Activated naive CD8-positive, alpha-beta T cell treated with anti-CD3 and anti-CD28 coated beads, Interleukin-2, amount 50 U/mL, for 24 hours (primary cell): ENCODE measurements at regions not wholly inside any gene's neighbourhood (a gene's known extent, or its start where the extent isn't known, plus 50 kb on each side); places are given as distances from the start of the nearest gene placed in this dataset.

Experiments used
- ATAC-seq: fragments of 150-1000 bp; cut with Tn5 transposase; one replicate; pipeline ENCODE4 v1.10.0; 2021
- DNase-seq: peaks from one replicate; pipeline ENCODE4 v3.0.0; 2021
- H3K27ac Mint-ChIP-seq: one replicate; pipeline ENCODE4 v1.8.0; 2021; ENCODE audit warnings: mild to moderate bottlenecking, mixed read lengths
- H3K27me3 Mint-ChIP-seq: one replicate; pipeline ENCODE4 v1.8.0; 2021; ENCODE audit warnings: mixed read lengths
- H3K36me3 Mint-ChIP-seq: one replicate; pipeline ENCODE4 v1.8.0; 2021; ENCODE audit warnings: low read depth, mixed read lengths
- H3K4me1 Mint-ChIP-seq: one replicate; pipeline ENCODE4 v1.8.0; 2021; ENCODE audit warnings: mixed read lengths
- H3K4me3 Mint-ChIP-seq: one replicate; pipeline ENCODE4 v1.8.0; 2021; ENCODE audit warnings: mild to moderate bottlenecking, moderate library complexity, mixed read lengths
- H3K9me3 Mint-ChIP-seq: one replicate; pipeline ENCODE4 v1.8.0; 2021; ENCODE audit warnings: mixed read lengths

DNA sequence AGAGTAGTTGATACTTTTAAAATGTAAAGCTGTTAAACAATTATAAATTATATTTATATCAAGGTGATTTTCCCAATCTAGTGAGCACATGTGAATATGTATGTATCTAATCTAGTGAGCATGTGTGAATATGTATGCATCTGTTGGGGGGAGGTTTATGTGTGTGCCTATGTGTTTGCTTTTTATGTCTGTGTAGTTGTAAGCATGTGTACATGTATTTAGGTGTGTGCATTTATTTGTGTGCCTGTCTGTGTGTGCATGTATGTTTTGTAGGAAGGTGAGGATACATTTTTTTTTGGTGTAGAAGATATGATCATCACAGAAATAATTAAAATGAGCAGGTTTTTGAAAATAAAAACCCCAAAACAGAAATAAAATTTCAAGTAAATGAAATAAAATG, 318.9 kb upstream of the CHRM3 start:
- DNase-seq, result no peak
- H3K27me3 Mint-ChIP-seq, result no peaks in the 10 kb centered on the region
- no peaks in the 10 kb centered on the region for H3K9me3 Mint-ChIP-seq
- no peak overlapping the region for H3K4me3 Mint-ChIP-seq
- ATAC-seq, result no peak
- H3K27ac Mint-ChIP-seq, result no peak overlapping the region
- no peaks in the 10 kb centered on the region for H3K4me1 Mint-ChIP-seq
- H3K36me3 Mint-ChIP-seq, result no peaks in the 10 kb centered on the region

DNA sequence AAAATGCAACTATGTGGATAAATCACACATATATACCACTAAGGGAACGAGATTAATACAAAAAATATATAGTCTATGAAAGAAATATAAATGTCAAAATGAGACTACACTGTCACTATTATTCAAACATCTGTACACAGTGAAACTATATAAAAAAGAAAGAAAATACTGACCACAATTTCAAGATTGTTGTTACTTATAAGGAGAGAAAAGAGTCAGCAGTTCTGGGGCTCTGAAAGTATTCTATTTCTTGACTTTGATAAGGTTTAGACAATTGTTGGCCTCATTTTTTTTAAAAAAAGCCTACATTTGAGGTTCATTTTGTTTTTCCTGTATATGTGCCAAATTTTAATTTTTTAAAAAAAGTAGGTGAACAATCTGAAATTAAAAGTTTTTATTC, 319.3 kb upstream of the CHRM3 start:
- no peaks in the 10 kb centered on the region for H3K4me1 Mint-ChIP-seq

DNA sequence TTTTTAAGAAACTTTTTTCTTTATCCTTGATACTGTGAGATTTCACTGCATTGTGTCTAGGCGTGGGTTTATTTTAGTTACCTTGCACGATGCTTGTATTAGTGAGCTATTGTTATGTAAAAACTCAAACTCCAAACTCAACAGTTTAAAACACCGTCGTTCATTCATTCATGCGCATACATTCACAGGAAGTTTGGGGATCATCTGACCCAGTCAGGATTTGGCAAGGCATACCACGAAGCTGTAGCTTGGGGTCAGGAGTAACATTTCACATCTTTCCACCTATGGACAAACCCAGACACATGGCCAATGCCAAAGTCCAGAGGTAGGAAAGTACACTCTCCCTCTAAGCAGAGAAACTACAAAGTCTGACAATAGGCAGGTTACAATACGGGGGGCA, 324.6 kb upstream of the CHRM3 start:
- no peaks in the 10 kb centered on the region for H3K4me1 Mint-ChIP-seq
- H3K9me3 Mint-ChIP-seq, result peaks cover 4% of the 10 kb centered on the region
- ATAC-seq (no peak), DNase-seq (no peak)
- no peaks in the 10 kb centered on the region for H3K27me3 Mint-ChIP-seq
- H3K36me3 Mint-ChIP-seq, result peaks cover 3% of the 10 kb centered on the region
- no peak overlapping the region for H3K4me3 Mint-ChIP-seq
- H3K27ac Mint-ChIP-seq, result no peak overlapping the region

More for the DNA sequence above, 319.3 kb upstream of the CHRM3 start:
- no peaks in the 10 kb centered on the region for H3K9me3 Mint-ChIP-seq
- no peak overlapping the region for H3K4me3 Mint-ChIP-seq
- no peaks in the 10 kb centered on the region for H3K27me3 Mint-ChIP-seq
- H3K27ac Mint-ChIP-seq, result no peak overlapping the region
- ATAC-seq (no peak), DNase-seq (no peak)
- no peaks in the 10 kb centered on the region for H3K36me3 Mint-ChIP-seq

DNA sequence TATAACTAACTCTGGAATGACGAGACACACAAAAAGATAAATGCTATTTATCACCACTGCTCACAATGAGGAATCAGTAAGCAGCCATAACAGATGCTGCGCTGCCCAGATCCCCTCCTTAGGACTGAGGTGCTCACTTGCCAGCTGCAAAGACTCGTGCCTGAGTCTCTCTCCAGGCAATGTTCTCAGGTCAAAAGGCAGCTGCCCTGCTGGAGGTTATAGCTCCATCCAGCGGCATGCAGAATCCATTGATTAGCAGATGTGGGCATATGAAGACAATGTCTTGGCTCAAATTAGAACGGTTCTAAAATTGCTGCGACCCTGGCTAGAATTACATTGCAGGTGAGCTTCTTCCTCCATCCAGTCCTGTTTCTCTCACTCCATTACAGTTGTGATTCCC, 328.2 kb upstream of the CHRM3 start:
- ATAC-seq (no peak), DNase-seq (no peak)
- Mint-ChIP-seq H3K27me3 (no peaks in the 10 kb centered on the region), H3K36me3 (peaks cover 3% of the 10 kb centered on the region), H3K27ac (no peak overlapping the region), H3K4me3 (no peak overlapping the region), H3K9me3 (peaks cover 16% of the 10 kb centered on the region), H3K4me1 (no peaks in the 10 kb centered on the region)

DNA sequence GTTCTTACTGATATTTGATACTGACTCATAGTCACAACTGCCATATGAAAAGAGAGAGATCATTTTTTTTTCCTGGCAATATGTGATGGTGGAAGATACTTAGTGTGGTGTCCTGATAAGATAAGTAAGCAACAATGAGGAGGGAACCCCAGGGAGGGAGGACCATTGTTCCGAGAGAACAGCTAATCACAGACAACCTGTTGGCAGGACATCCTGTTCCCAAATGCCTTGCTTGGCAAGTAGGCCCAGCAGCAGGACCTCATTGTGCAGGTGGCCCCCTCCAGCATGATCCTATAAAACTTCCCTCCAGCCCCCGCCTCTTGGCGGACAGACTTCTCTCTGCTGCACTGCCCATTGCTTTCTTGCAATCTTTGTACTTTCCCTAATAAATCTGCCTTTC, 329.4 kb upstream of the CHRM3 start:
- Mint-ChIP-seq H3K4me1 (no peaks in the 10 kb centered on the region), H3K4me3 (no peak overlapping the region), H3K27me3 (no peaks in the 10 kb centered on the region), H3K36me3 (peaks cover 3% of the 10 kb centered on the region), H3K27ac (no peak overlapping the region), H3K9me3 (peaks cover 16% of the 10 kb centered on the region)
- DNase-seq (no peak), ATAC-seq (no peak)

DNA sequence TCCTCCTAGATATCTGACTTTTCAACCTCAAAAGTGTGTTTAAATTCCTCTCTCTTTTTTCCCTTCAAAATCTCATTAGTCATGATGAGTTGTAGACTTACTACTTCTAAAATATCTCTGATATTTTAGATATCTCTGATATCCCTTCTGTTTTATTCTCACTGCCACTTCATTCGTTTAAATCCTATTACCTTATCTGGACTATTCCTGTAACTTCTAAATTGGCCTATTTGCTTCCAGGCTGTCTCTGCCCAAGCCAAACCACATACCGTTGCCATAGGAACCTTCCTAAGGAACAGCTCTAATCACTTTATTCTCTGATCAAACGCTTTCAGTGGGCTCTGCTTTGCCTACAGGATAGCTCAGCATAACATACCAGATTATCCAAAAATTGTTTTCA, 333.1 kb upstream of the CHRM3 start:
- Mint-ChIP-seq H3K4me1 (no peaks in the 10 kb centered on the region), H3K27ac (no peak overlapping the region), H3K36me3 (no peaks in the 10 kb centered on the region), H3K4me3 (no peak overlapping the region), H3K9me3 (peaks cover 12% of the 10 kb centered on the region), H3K27me3 (no peaks in the 10 kb centered on the region)
- no peak for DNase-seq
- ATAC-seq, result no peak

DNA sequence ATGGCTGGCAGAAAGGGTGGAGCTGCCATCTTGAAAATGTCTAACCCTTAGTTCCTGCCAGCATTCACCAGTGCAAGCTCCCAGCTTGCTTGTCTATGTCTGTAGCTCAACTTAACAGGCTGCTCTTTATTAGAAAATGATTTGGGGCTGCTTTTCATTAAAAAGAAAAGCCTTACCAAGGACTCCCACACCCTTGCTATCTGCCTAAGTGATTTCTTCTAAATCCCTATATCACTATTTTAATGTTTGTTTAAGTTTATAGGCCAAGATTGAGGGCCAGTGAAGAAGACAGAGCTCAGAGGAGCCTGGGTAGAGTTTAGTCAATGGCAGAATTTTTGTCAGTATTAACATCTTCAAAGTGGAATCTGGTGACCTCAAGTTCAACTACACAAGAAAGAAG, 336.8 kb upstream of the CHRM3 start:
- Mint-ChIP-seq H3K9me3 (peaks cover 4% of the 10 kb centered on the region), H3K27ac (no peak overlapping the region), H3K4me1 (no peaks in the 10 kb centered on the region), H3K4me3 (no peak overlapping the region), H3K36me3 (no peaks in the 10 kb centered on the region), H3K27me3 (no peaks in the 10 kb centered on the region)
- no peak for DNase-seq
- ATAC-seq, result no peak

DNA sequence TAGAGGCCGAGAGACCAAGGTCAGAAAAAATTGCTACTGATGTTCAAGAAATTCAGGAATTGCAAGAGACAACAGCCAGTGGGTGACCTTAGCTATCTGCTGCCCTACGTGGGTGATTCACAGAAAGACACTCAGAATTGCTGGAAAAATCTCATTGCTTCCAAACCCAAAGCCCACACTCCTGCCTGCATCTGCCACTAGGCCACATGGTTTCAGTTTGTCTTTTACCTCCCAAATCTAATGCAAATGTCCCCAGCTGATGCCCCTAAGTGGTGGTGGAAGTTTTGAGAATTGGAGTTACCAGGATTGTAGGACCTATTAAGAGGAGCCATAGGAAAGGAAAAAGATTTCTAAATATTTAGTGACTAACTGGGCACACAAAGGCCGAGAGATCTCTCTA, 341.5 kb upstream of the CHRM3 start:
- Mint-ChIP-seq H3K36me3 (no peaks in the 10 kb centered on the region), H3K4me3 (no peak overlapping the region), H3K27ac (no peak overlapping the region), H3K4me1 (no peaks in the 10 kb centered on the region), H3K9me3 (no peaks in the 10 kb centered on the region), H3K27me3 (no peaks in the 10 kb centered on the region)
- DNase-seq (no peak), ATAC-seq (no peak)

DNA sequence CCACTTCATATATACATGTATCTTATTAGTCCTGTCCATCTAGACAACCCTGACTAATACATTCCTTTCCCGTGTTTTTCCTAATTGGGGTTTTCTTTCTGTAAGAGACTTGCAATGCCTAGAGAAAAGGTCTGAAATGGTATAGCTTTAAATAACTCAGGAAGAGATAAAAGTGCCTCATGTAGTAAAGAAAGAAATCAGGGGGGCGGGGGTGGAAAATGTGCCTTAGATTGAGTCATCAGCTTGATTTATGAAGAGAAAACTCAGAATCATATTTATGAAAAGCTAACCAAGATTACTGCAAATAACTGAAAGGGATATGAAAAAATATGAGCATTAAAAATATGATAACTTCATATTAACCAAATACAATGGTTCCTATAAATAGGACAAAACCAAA, 345.8 kb upstream of the CHRM3 start:
- no peaks in the 10 kb centered on the region for H3K27me3 Mint-ChIP-seq
- ATAC-seq, result no peak

DNA sequence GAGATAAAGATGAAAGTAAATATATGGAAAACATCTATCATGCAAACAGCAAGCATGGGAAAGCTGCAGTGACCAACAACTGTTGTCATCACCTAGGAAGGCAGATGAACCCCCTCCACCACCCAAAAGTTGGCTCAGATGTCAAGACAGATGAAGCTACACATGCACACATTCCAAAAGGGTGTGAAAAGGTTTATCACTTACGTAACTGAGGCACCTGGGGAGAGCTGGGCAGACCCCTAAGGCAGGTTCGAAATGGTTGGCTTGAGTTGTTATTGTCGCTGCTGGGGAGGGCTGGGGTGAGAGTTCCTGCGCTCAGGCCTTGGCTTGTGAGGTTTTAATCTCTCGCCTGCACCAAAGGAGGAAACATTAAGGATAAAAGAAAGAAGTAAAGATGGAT, 355.1 kb upstream of the CHRM3 start:
- ATAC-seq (no peak), DNase-seq (no peak)
- peaks cover 17% of the 10 kb centered on the region for H3K9me3 Mint-ChIP-seq
- no peak overlapping the region for H3K27ac Mint-ChIP-seq
- H3K36me3 Mint-ChIP-seq, result no peaks in the 10 kb centered on the region
- H3K27me3 Mint-ChIP-seq, result no peaks in the 10 kb centered on the region
- H3K4me1 Mint-ChIP-seq, result no peaks in the 10 kb centered on the region
- no peak overlapping the region for H3K4me3 Mint-ChIP-seq

More for the DNA sequence above, 345.8 kb upstream of the CHRM3 start:
- H3K9me3 Mint-ChIP-seq, result no peaks in the 10 kb centered on the region
- no peak overlapping the region for H3K4me3 Mint-ChIP-seq
- H3K4me1 Mint-ChIP-seq, result no peaks in the 10 kb centered on the region
- no peak overlapping the region for H3K27ac Mint-ChIP-seq
- no peaks in the 10 kb centered on the region for H3K36me3 Mint-ChIP-seq
- no peak for DNase-seq

DNA sequence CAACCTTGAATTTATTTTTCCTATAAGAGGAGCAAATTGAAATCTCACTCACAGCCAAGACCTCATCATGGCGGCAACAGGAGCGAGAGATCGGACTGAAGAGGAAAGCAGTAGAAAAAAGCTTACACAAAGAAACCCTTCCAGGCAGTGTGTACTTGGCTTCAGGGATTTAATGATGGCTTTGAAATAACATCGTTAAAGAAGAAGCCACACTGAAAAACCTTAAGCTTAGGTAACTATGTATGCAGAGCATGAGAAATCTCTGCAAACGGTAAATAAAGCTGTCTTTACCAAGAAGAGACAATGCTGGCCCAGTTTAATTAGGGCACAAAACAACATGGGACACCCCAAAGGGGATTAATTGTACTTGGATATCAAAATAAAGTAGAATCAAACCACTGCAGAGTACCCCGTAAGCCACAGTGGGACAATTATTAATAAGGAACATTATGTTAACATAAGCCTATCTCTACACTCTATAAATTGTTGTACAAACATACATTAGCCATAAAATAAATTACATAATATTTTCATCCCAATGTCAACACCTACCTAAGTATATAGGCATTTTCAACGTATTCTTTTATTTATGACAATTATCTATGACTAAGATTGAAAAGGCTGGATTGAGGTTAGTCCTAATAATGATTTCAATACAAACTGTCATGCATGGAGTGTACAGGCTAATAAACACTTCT, 360.2 kb upstream of the CHRM3 start:
- ATAC-seq, result no peak
- no peaks in the 10 kb centered on the region for H3K36me3 Mint-ChIP-seq
- no peak for DNase-seq
- H3K9me3 Mint-ChIP-seq, result peaks cover 11% of the 10 kb centered on the region
- H3K27ac Mint-ChIP-seq, result no peak overlapping the region
- H3K4me1 Mint-ChIP-seq, result no peaks in the 10 kb centered on the region
- H3K27me3 Mint-ChIP-seq, result no peaks in the 10 kb centered on the region
- H3K4me3 Mint-ChIP-seq, result no peak overlapping the region

DNA sequence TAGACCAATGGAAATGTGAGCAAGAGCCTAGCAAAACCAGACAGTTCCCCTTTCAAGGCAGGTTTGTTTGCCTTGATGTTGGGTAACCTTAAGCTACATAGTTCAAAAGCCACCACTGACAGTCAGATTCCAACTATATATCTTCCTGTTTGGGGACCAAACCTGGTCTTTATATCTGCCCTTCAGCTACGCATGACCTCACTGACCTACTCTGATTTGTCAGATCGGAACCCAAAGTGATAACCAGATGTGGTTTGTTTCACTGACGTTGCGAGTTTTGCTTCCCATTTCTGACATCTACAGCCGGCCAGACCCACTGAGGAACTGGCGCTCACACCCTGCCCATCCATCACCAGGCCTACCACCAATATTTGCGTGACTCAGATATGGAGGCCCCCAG, 361.1 kb upstream of the CHRM3 start:
- ATAC-seq (no peak), DNase-seq (no peak)
- no peaks in the 10 kb centered on the region for H3K27me3 Mint-ChIP-seq
- H3K36me3 Mint-ChIP-seq, result no peaks in the 10 kb centered on the region
- no peak overlapping the region for H3K27ac Mint-ChIP-seq
- H3K9me3 Mint-ChIP-seq, result peaks cover 11% of the 10 kb centered on the region
- H3K4me3 Mint-ChIP-seq, result no peak overlapping the region
- no peaks in the 10 kb centered on the region for H3K4me1 Mint-ChIP-seq

DNA sequence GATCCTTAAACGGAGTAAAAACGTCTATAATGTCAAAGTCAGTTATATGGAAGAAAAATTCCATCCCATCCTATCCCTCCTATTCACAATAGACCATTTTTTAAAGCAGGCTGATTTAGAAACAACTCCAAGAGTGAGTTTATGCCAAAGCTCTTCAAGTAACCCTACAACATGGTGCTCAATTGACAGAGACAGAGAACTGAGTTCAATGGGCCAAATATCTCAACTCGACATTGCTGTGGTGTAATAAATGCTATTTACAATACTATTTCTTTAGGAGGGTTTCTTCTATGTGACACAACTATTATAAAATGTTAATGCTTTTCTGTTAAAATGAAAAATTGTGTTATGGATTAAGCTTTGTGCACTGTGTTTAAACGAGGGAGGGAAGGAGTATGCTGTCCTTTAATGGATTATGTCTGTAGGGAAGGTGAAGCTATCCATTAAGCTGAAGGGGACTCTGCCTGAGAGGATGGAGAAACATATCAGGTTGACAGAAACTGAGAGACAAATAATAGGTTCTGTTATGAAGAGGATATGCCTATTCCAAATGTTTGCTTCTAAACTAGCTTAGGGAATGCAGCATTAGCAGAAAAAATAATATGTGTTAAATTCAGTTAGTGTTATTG, 362.5 kb upstream of the CHRM3 start:
- no peaks in the 10 kb centered on the region for H3K4me1 Mint-ChIP-seq
- no peaks in the 10 kb centered on the region for H3K36me3 Mint-ChIP-seq
- H3K27ac Mint-ChIP-seq, result no peak overlapping the region
- H3K9me3 Mint-ChIP-seq, result peaks cover 5% of the 10 kb centered on the region
- H3K4me3 Mint-ChIP-seq, result no peak overlapping the region
- no peaks in the 10 kb centered on the region for H3K27me3 Mint-ChIP-seq
- no peak for DNase-seq
- no peak for ATAC-seq

DNA sequence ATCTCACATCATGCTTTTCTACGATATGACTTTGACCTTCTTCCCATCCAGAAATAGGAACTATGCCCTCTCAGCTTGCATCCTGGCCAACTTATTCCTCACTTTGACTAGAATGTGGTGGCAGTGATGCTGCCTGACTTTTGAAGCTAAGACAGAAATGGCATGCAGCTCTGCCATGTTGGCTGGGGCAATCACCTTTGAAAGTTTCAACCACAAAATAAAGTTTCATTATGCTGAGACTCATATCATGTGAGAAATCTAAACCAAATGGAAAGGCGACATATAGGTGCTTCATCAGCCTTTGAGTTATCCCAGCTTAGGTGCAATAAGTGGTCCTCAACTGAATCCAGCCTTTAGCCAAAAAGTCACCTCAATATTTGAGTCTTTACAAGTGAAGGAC, 370.0 kb upstream of the CHRM3 start:
- no peak overlapping the region for H3K4me3 Mint-ChIP-seq
- no peak for ATAC-seq

DNA sequence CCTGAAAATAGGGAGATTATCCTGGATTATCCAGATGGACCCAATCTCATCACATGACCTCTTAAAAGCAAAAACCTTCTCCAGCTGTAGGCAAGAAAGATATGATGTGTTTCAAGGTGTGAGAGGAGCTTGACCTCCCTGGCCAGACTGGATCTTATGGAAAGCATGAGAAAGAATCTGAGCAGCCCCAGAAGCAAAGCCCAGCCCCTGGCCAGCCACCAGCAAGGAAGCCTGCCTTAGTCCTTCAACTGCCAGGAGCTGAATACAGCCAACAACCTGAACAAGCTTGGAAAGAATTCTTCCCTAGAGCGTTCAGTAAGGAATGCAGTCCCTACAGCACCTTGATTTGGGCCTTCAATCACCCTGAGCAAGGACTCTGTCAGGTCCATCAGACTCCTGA, 375.0 kb upstream of the CHRM3 start:
- Mint-ChIP-seq H3K36me3 (no peaks in the 10 kb centered on the region), H3K27me3 (no peaks in the 10 kb centered on the region), H3K4me1 (no peaks in the 10 kb centered on the region), H3K9me3 (peaks cover 14% of the 10 kb centered on the region), H3K27ac (no peak overlapping the region), H3K4me3 (no peak overlapping the region)
- no peak for ATAC-seq
- no peak for DNase-seq

More for the DNA sequence above, 370.0 kb upstream of the CHRM3 start:
- no peak for DNase-seq
- H3K36me3 Mint-ChIP-seq, result no peaks in the 10 kb centered on the region
- no peaks in the 10 kb centered on the region for H3K4me1 Mint-ChIP-seq
- peaks cover 18% of the 10 kb centered on the region for H3K9me3 Mint-ChIP-seq
- no peak overlapping the region for H3K27ac Mint-ChIP-seq
- no peaks in the 10 kb centered on the region for H3K27me3 Mint-ChIP-seq

DNA sequence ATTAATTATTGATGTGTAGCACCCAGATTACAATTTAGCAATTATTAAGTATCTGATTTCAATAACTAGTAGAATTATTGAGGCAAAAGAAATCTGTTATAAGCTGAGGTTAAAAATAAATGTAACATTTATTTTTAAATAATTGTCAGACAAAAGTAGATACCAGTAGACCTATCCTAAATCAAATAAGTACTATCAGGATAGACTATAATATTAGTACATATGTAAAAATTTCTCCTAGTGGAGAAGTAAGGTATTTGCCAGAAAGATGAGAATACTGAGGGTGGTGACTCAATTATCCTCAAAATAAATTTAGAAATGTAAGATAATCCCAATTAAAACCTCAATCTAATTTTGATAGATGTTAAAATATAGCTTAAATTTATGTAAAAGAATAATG, 377.8 kb upstream of the CHRM3 start:
- no peaks in the 10 kb centered on the region for H3K4me1 Mint-ChIP-seq
- no peaks in the 10 kb centered on the region for H3K27me3 Mint-ChIP-seq
- no peak overlapping the region for H3K27ac Mint-ChIP-seq
- no peak overlapping the region for H3K4me3 Mint-ChIP-seq
- peaks cover 5% of the 10 kb centered on the region for H3K9me3 Mint-ChIP-seq
- ATAC-seq (no peak), DNase-seq (no peak)
- no peaks in the 10 kb centered on the region for H3K36me3 Mint-ChIP-seq
